ENCODE measurements at regions not wholly inside any gene's neighbourhood (a gene's known extent, or its start where the extent isn't known, plus 50 kb on each side); places are given as distances from the start of the nearest gene placed in this dataset.

DNA sequence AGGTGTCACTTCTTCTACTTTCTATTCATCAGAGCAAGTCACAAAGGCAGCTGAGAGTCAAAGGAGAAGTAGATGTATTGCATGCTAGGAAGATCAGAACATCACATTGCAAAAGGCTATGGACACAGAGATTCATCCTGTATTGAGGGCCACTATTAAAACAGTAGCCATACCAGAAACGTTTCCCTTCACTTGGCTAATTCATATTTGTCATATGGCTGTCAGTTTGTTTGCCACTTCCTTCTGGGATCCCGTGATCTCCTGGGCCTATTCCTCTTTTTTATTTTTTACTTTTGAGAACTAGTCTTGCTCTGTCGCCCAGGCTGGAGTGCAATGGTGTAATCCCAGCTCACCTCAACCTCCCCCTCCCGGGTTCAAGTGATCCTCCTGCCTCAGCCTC lies 184.0 kb upstream of the SATB1 start:
- POLR2A ChIA-PET: no interaction called here
- TF ChIP-seq, protein P1, sequence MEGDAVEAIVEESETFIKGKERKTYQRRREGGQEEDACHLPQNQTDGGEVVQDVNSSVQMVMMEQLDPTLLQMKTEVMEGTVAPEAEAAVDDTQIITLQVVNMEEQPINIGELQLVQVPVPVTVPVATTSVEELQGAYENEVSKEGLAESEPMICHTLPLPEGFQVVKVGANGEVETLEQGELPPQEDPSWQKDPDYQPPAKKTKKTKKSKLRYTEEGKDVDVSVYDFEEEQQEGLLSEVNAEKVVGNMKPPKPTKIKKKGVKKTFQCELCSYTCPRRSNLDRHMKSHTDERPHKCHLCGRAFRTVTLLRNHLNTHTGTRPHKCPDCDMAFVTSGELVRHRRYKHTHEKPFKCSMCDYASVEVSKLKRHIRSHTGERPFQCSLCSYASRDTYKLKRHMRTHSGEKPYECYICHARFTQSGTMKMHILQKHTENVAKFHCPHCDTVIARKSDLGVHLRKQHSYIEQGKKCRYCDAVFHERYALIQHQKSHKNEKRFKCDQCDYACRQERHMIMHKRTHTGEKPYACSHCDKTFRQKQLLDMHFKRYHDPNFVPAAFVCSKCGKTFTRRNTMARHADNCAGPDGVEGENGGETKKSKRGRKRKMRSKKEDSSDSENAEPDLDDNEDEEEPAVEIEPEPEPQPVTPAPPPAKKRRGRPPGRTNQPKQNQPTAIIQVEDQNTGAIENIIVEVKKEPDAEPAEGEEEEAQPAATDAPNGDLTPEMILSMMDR (IDR thresholded peaks at IDR 0.05; ENCODE audit: unreplicated experiment): no peak

DNA sequence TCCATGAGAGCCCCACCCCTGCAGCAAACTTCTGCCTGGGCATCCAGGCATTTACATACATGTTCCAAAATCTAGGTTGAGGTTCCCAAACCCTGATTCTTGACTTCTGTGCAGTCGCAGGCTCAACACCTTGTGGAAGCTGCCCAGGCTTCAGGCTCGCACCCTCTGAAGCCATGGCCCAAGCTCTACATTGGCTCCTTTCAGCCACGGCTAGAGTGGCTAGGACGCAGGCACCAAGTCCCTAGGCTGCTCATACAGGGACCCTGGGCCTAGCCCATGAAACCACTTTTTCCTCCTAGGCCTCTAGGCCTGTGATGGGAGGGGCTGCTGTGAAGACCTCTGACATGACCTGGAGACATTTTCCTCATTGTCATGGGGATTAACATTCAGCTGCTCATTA lies 172.8 kb upstream of the SATB1 start:
- DNase-seq (ENCODE audit: unreplicated experiment): no peak
- TF ChIP-seq, protein P1 (IDR thresholded peaks at IDR 0.05; ENCODE audit: unreplicated experiment): no peak
- intact Hi-C loops (cut with micrococcal nuclease): no loop called here
- ChIA-PET POLR2A (no interaction called here), CTCF (no interaction called here)
- Mint-ChIP-seq H3K27me3 (ENCODE audit: insufficient read depth, unreplicated experiment) (no peaks in the 10 kb centered on the region), H3K4me1 (ENCODE audit: insufficient read depth, unreplicated experiment) (no peaks in the 10 kb centered on the region), H3K36me3 (ENCODE audit: insufficient read depth, unreplicated experiment) (no peaks in the 10 kb centered on the region), H3K4me3 (ENCODE audit: unreplicated experiment) (no peak overlapping the region), H3K9me3 (ENCODE audit: unreplicated experiment) (peaks cover 14% of the 10 kb centered on the region), H3K27ac (ENCODE audit: low read depth, unreplicated experiment) (no peak overlapping the region)
- no TSS peak for BruUV-seq (replicated peaks)

More for the DNA sequence above, 184.0 kb upstream of the SATB1 start:
- no peaks in the 10 kb centered on the region for H3K27me3 Mint-ChIP-seq (ENCODE audit: insufficient read depth, unreplicated experiment)
- CTCF ChIA-PET: no interaction called here
- H3K4me3 Mint-ChIP-seq (ENCODE audit: unreplicated experiment): no peak overlapping the region
- intact Hi-C loops (cut with micrococcal nuclease): no loop called here
- BruUV-seq (replicated peaks): no TSS peak
- no peak overlapping the region for H3K27ac Mint-ChIP-seq (ENCODE audit: low read depth, unreplicated experiment)
- H3K4me1 Mint-ChIP-seq (ENCODE audit: insufficient read depth, unreplicated experiment): no peaks in the 10 kb centered on the region
- DNase-seq (ENCODE audit: unreplicated experiment): no peak
- peaks cover 7% of the 10 kb centered on the region for H3K9me3 Mint-ChIP-seq (ENCODE audit: unreplicated experiment)
- no peaks in the 10 kb centered on the region for H3K36me3 Mint-ChIP-seq (ENCODE audit: insufficient read depth, unreplicated experiment)

DNA sequence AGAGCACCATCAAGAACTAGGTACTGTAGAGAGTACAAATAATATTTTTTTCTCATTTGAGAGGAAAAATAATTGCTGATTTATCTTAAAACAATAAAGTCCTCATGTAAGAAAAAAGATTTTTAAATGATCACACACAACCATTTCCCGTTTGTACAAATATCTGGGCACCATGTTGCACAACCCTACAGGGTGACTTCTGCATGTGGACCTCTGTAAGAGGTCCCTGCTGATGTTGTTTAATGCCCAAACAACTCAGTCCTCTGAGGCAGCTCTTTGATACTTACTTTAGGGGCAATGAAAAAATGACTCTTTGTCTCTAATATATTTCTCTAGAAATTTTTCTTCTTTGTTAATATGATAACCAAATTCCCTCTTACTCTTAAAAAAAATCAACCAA lies 168.1 kb upstream of the SATB1 start:
- POLR2A ChIA-PET: no interaction called here
- intact Hi-C loops (cut with micrococcal nuclease): no loop called here
- Mint-ChIP-seq H3K4me3 (ENCODE audit: unreplicated experiment) (no peak overlapping the region), H3K27ac (ENCODE audit: low read depth, unreplicated experiment) (no peak overlapping the region), H3K9me3 (ENCODE audit: unreplicated experiment) (peaks cover under 1% of the 10 kb centered on the region), H3K4me1 (ENCODE audit: insufficient read depth, unreplicated experiment) (no peaks in the 10 kb centered on the region), H3K36me3 (ENCODE audit: insufficient read depth, unreplicated experiment) (no peaks in the 10 kb centered on the region), H3K27me3 (ENCODE audit: insufficient read depth, unreplicated experiment) (no peaks in the 10 kb centered on the region)
- no TSS peak for BruUV-seq (replicated peaks)
- DNase-seq (ENCODE audit: unreplicated experiment): no peak
- TF ChIP-seq, protein P1 (IDR thresholded peaks at IDR 0.05; ENCODE audit: unreplicated experiment): no peak
- CTCF ChIA-PET: no interaction called here

DNA sequence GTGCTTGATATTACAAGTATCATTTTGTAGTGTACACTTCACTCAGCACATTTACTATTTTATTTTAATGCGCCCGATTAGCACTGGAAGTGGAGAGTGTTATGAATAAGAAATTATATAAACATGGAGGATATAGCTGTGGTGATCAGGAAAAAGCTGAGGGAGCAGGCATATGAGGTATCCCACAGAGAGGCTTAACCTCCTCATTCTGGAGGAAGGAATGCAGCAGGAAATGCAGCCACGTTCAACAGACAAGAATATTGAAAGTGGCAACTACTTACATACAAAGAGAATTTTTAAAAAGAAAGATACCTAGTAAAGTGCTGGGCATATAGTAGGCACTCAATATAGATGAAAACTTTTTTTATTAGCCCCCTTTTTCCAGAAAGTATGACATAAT lies 166.0 kb upstream of the SATB1 start:
- Mint-ChIP-seq H3K4me1 (ENCODE audit: insufficient read depth, unreplicated experiment) (no peaks in the 10 kb centered on the region), H3K36me3 (ENCODE audit: insufficient read depth, unreplicated experiment) (no peaks in the 10 kb centered on the region), H3K27ac (ENCODE audit: low read depth, unreplicated experiment) (no peak overlapping the region), H3K4me3 (ENCODE audit: unreplicated experiment) (no peak overlapping the region), H3K9me3 (ENCODE audit: unreplicated experiment) (no peaks in the 10 kb centered on the region), H3K27me3 (ENCODE audit: insufficient read depth, unreplicated experiment) (no peaks in the 10 kb centered on the region)
- ChIA-PET CTCF (interaction anchor here (0.6 to 1.3 kb wide), 2 partner anchors 31 to 1025 kb away, joined by 4 to 5 read pairs; no protein-coding TSS in a partner anchor), POLR2A (interaction anchor here (1.0 kb wide), 1 partner anchor 15 kb away, joined by 3 read pairs; no protein-coding TSS in a partner anchor)
- no TSS peak for BruUV-seq (replicated peaks)
- TF ChIP-seq, protein P1 (IDR thresholded peaks at IDR 0.05; ENCODE audit: unreplicated experiment): no peak
- intact Hi-C loops (cut with micrococcal nuclease): no loop called here
- no peak for DNase-seq (ENCODE audit: unreplicated experiment)
